ENCODE measurements at regions not wholly inside any gene's neighbourhood (a gene's known extent, or its start where the extent isn't known, plus 50 kb on each side); places are given as distances from the start of the nearest gene placed in this dataset.

DNA sequence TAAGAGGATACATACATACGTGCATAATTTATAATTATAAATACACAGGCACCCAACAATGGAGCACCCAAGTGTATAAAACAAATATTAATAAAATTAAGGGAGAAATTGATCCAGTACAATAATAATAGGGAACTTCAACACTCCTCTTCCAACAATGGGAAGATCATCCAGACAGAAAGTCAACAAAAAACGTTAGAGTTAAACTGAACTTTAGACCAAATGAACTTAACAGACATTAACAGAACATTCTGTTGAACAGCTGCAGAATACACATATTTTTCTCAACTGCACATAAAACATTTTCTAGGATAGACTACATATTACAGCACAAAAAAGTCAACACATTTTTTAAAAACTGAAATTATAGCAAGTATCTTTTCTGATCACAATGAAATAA lies 339.7 kb downstream of the CGGBP1 start:
- Mint-ChIP-seq H3K27ac (ENCODE audit: unreplicated experiment) (no peak overlapping the region), H3K4me3 (ENCODE audit: unreplicated experiment) (no peak overlapping the region), H3K4me1 (ENCODE audit: low read depth, unreplicated experiment) (no peaks in the 10 kb centered on the region), H3K36me3 (ENCODE audit: insufficient read depth, unreplicated experiment) (no peaks in the 10 kb centered on the region), H3K9me3 (ENCODE audit: unreplicated experiment) (no peaks in the 10 kb centered on the region), H3K27me3 (ENCODE audit: insufficient read depth, unreplicated experiment) (peaks cover 5% of the 10 kb centered on the region)
- DNase-seq = no peak
- CTCF ChIA-PET = no interaction called here
- no TSS peak for BruUV-seq (replicated peaks)
- POLR2A ChIA-PET = no interaction called here
- TF ChIP-seq, protein P1, sequence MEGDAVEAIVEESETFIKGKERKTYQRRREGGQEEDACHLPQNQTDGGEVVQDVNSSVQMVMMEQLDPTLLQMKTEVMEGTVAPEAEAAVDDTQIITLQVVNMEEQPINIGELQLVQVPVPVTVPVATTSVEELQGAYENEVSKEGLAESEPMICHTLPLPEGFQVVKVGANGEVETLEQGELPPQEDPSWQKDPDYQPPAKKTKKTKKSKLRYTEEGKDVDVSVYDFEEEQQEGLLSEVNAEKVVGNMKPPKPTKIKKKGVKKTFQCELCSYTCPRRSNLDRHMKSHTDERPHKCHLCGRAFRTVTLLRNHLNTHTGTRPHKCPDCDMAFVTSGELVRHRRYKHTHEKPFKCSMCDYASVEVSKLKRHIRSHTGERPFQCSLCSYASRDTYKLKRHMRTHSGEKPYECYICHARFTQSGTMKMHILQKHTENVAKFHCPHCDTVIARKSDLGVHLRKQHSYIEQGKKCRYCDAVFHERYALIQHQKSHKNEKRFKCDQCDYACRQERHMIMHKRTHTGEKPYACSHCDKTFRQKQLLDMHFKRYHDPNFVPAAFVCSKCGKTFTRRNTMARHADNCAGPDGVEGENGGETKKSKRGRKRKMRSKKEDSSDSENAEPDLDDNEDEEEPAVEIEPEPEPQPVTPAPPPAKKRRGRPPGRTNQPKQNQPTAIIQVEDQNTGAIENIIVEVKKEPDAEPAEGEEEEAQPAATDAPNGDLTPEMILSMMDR (IDR thresholded peaks at IDR 0.05; ENCODE audit: insufficient read depth in 1 of 2, low read depth in 1 of 2, low read length in 1 of 2, severe bottlenecking in 1 of 2, unreplicated experiment in 1 of 2) = no peak
- no peaks in the 10 kb centered on the region for H3K9me3 ChIP-seq
- H3K4me3 ChIP-seq (ENCODE audit: low read depth, low read length) = no peak overlapping the region
- no peaks in the 10 kb centered on the region for H3K36me3 ChIP-seq (ENCODE audit: control insufficient read depth, insufficient read depth, low read length)
- intact Hi-C loops (cut with micrococcal nuclease; ENCODE audit: unreplicated experiment) = no loop called here
- no peaks in the 10 kb centered on the region for H3K4me1 ChIP-seq
- H3K27me3 ChIP-seq (replicated peaks; ENCODE audit: control insufficient read depth, insufficient read depth, low read length) = no peaks in the 10 kb centered on the region

DNA sequence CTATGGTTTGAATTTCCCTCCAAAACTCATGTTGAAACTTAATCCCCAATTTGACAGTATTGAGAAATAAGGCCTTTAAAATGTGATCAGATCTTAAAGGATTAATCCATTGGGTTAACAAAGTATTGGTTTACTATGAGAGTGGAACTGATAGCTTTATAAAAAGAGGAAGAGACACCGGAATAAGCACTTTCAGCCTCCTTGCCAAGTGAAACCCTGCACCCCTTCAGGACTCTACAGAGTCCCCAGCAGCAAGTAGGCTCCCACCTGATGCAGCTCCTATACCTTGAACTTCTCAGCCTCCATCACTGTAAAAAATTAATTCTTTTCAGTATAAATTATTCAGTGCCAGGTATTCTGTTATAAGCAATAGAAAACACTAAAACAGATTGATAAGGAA lies 348.3 kb downstream of the CGGBP1 start:
- H3K36me3 ChIP-seq (ENCODE audit: control insufficient read depth, insufficient read depth, low read length) = no peaks in the 10 kb centered on the region
- TF ChIP-seq, protein P1 (IDR thresholded peaks at IDR 0.05; ENCODE audit: insufficient read depth in 1 of 2, low read depth in 1 of 2, low read length in 1 of 2, severe bottlenecking in 1 of 2, unreplicated experiment in 1 of 2) = no peak
- Mint-ChIP-seq H3K4me1 (ENCODE audit: low read depth, unreplicated experiment) (no peaks in the 10 kb centered on the region), H3K27ac (ENCODE audit: unreplicated experiment) (no peak overlapping the region), H3K36me3 (ENCODE audit: insufficient read depth, unreplicated experiment) (no peaks in the 10 kb centered on the region), H3K27me3 (ENCODE audit: insufficient read depth, unreplicated experiment) (no peaks in the 10 kb centered on the region), H3K9me3 (ENCODE audit: unreplicated experiment) (no peaks in the 10 kb centered on the region), H3K4me3 (ENCODE audit: unreplicated experiment) (no peak overlapping the region)
- no peaks in the 10 kb centered on the region for H3K27me3 ChIP-seq (replicated peaks; ENCODE audit: control insufficient read depth, insufficient read depth, low read length)
- H3K4me1 ChIP-seq = no peaks in the 10 kb centered on the region
- no peak for DNase-seq
- no peak overlapping the region for H3K4me3 ChIP-seq (ENCODE audit: low read depth, low read length)
- no TSS peak for BruUV-seq (replicated peaks)
- POLR2A ChIA-PET = no interaction called here
- intact Hi-C loops (cut with micrococcal nuclease; ENCODE audit: unreplicated experiment) = no loop called here
- no peaks in the 10 kb centered on the region for H3K9me3 ChIP-seq
- CTCF ChIA-PET = no interaction called here

- Histone ChIP-seq H3K27me3 (replicated peaks; ENCODE audit: control insufficient read depth, insufficient read depth, low read length) (no peaks in the 10 kb centered on the region), H3K4me3 (ENCODE audit: low read depth, low read length) (no peak overlapping the region), H3K4me1 (no peaks in the 10 kb centered on the region), H3K9me3 (no peaks in the 10 kb centered on the region), H3K36me3 (ENCODE audit: control insufficient read depth, insufficient read depth, low read length) (no peaks in the 10 kb centered on the region)
- Mint-ChIP-seq H3K27me3 (ENCODE audit: insufficient read depth, unreplicated experiment) (no peaks in the 10 kb centered on the region), H3K4me3 (ENCODE audit: unreplicated experiment) (no peak overlapping the region), H3K27ac (ENCODE audit: unreplicated experiment) (no peak overlapping the region), H3K36me3 (ENCODE audit: insufficient read depth, unreplicated experiment) (no peaks in the 10 kb centered on the region), H3K9me3 (ENCODE audit: unreplicated experiment) (no peaks in the 10 kb centered on the region), H3K4me1 (ENCODE audit: low read depth, unreplicated experiment) (no peaks in the 10 kb centered on the region)
- DNase-seq = no peak
- intact Hi-C loops (cut with micrococcal nuclease; ENCODE audit: unreplicated experiment) = no loop called here
- ChIA-PET CTCF (no interaction called here), POLR2A (no interaction called here)
- BruUV-seq (replicated peaks) = no TSS peak
- TF ChIP-seq, protein P1 (IDR thresholded peaks at IDR 0.05; ENCODE audit: insufficient read depth in 1 of 2, low read depth in 1 of 2, low read length in 1 of 2, severe bottlenecking in 1 of 2, unreplicated experiment in 1 of 2) = no peak
Observed at GRCh38 chr3:87710028-87710427, 348.8 kb downstream of the CGGBP1 start.

Data from Caco-2 (cell line).